NOMO-1 treated with dmso at 0.1 percent for 144 hours (cell line): ENCODE measurements at regions not wholly inside any gene's neighbourhood (a gene's known extent, or its start where the extent isn't known, plus 50 kb on each side); places are given as distances from the start of the nearest gene placed in this dataset.

ENCODE experiments used
- DNase-seq: peaks from one replicate; lab custom pipeline; 2025; ENCODE audit not compliant: unreplicated experiment; lab: John Stamatoyannopoulos, UW

DNA sequence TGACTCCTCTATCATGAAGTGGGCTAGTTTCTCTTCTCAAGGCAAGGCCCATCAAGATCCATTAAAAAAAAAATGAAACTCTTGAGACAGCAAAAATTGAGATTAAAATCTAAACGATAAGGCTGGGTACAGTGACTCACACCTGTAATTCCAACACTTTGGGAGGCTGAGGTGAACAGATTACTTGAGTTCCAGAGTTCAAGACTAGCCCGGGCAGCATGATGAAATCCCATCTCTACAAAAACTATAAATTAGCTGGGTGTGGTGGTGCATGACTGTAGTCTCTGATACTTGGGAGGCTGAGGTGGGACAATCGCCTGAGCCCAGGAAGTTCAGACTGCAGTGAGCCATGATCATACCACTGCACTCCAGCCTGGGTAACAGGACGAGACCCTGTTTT, 226.5 kb upstream of the SOX5 start:
- DNase-seq, result no peak

DNA sequence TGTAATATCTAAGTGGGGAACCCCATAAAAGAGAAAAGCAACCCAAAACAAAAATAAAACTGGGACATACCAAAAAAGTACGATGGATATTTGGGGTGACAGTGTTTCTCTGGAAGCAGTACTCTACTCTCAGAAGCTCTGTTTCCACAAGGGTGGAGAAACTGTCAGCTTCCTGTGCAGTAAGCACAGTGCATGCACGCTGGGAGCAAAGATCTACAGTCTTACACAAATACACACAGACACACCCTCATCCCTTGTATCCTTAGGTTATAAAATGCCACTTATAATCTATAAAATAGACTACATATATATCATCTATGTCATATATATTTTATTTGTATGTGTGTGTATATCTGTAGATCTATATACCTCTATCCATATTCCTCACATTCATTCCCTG, 225.8 kb upstream of the SOX5 start:
- DNase-seq, result no peak

DNA sequence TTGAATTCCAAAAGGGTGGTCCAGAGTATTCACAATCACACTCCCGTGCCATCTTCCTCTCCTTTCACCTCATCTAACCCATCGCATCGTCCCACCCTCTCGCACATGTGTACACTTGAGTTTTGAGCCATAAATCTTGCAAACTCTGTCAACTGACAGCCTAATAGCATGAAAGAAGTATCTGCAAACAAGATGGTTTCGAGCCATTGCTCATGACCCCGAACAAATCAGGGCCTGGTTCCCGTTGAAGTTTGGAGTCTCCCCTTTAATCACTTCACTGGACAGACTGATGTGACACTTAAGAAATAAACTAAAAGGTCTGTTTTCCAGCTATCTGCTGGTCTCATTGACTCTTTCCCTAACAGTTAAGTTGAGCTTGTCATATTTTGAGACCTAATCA, 223.6 kb upstream of the SOX5 start:
- DNase-seq, result no peak

DNA sequence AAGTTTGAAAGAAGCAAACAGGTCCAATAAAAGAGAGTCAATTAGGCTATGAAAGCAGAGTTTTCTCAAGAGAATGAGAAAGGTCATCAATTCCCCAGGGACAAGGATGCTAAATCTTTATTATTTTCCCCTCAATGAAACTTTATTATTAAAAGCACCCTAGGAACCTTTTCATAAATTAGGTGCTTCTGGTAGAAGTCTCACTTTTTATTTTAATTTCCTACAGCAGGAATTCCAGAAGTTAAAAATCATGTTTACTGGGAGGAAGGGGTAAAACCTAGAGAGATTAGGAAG, 223.2 kb upstream of the SOX5 start:
- DNase-seq, result no peak

DNA sequence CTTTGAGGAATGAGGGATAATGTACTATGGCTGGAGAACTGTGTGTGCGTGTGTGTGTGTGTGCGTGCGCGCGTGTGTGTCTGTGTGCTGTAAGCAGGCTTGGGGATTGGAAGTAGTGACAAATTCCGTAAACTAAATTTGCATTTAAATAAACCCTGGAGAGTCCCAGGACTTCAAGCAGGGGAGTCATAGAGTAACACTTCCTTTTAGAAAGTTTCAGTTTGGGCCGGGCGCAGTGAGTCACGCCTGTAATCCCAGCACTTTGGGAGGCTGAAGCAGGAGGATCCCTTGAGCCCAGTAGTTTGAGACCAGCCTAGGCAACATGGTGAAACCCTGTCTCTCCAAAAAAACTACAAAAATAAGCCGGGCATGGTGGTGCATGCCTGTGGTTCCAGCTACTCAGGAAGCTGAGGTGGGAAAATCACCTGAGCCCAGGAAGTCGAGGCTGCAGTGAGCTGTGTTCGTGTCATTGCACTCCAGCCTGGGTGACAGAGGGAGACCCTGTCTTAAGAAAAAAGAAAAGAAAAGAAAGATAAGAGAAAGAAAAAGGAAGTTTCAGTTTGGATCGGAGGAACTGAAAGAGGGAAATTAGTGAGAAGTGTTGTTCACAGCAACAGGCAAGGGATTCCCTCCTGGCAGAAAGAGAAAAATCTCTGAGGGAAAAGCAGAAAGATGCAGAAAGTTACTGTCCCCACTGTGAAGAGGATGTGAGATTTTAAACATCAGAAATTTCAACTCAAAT, 222.7 kb upstream of the SOX5 start:
- peak; percentile 28 for DNase-seq

DNA sequence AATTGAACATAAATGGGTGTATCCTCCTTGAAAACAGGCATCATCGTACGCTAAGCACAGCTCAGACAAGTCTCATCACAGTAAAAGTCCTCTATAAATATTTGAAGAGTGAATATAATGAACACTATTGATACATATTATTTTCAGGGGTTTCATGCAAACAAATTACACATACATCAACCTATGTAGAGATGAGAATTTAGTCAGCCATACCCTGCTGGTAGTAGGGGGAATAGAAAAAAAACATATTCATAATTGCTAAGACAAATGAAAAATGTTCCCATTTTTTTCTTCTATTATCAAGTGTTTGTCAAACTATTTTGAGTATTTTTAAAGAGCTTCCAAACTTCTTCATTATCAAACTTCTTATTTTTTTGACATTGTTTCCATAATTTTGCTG, 205.6 kb upstream of the SOX5 start:
- DNase-seq, result no peak

DNA sequence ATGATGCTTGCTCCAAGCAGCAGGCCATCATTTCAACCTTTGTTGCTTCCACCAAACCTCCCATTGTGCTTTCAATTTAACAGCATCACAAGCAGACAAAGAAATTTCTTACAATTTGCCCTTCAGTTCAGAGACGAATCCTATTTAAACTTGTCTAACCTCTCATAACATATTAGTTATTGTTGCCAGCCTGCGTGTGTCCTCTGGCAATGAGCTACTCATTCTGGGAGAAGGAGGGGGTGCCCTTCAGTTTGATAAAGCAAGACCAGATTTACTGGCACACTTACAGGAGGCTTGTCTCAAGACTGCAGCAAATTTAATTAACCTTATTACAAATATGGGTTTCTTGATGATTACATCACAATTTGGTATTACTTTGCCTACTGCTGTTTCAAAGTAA, 203.6 kb upstream of the SOX5 start:
- no peak for DNase-seq

DNA sequence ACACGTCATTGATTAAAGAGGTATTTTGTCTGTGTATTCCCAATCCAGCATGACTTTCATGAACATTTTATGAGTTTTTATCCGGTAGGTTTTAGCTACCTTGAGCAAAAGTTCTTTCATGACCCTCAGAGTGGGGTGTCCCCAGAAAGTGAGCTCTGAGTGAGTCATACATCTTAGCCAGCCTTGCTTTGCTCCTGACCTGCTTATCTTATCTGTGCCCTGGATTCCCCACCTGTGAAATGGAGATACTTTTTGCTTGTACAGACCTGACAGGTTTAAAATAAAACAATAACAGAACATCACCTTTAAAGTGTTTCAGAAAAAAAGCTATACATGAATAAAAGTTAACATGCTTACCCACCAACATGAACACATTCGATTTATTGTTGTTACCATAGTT, 202.8 kb upstream of the SOX5 start:
- no peak for DNase-seq

DNA sequence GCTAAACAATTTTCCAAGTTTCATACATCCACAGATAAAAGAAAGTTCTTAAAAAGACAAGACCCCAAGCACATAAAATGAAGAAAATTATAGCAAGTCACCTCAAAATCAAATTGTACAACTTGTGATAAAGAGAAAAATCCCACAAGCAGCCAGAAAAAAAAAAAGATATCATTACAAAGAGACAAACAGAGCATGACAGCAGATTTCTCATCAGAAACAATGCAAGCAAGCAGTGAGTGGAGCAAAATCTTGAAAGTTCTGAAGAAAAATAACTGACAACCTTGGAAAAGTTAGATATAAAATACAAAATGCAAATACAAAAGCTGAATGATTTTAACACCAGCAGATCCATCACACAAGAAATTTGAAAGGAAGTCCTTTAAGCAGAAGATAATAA, 194.5 kb upstream of the SOX5 start:
- no peak for DNase-seq

DNA sequence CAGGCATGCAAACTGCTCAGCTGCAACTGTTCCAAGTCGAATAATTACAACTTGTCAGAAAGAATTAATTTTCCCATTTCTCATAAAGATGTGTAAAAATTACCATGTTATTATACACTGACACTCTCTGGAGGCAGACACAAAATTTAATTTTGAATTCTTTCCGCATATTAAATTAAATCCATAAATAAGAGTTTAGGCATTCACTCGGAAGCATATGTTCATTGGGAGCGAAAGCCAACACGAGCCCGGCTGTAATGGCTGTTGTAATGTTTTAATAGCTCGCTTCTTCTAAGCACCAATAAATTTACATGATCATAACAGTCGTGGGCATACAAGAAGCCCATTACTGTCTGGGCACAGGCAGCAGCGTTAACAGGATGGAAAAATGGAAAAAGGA, 189.6 kb upstream of the SOX5 start:
- DNase-seq, result no peak

DNA sequence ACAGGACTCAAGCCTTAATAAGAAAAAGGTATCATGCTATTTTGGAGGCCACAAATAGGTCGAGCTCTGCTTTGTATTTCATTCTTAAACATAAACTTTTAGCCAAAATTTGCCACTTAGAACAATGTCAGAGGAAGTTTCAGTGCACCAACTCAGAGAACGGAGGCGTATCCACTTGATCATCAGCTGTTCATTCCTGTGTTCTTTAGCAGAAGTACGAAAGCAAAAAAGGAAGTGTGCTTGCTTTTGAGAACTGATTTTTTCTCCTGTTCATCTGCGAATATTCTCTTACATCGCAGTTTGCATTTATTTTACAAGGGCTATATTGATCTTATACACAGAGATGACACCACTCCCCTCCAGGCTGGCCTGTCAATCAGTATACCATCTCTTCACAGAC, 188.6 kb upstream of the SOX5 start:
- peak; percentile 11 for DNase-seq

DNA sequence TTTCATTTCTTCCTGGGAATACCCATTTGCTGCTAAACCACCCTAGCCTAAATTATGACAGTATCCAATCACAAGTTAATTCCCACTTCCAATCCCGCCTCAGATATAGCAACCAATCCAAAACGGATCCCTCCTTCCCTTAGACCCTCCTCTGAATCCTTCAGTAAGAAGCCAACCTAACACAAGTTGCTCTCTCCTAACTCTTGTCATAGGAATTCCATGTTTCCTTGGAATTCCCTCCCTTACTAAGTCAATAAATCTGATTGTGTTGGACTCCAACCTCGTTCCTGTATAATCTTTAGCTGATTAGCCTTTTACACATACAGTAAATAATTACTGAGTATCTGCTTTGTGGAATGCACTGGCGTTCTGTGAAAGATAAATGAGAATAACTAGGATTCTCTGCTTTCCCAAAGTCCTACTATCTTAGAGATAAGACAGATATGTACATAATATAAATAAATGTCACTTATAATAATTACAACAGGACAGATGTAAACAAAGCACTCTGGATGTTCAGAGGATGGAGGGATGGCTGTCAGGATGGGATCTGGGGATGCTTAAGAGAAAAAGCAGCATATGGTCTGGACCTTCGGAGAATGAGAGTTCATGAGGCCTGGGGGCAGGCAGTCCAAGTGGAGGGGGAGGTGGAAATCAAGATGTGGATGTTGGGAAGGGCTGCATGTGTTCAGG, 185.8 kb upstream of the SOX5 start:
- no peak for DNase-seq

DNA sequence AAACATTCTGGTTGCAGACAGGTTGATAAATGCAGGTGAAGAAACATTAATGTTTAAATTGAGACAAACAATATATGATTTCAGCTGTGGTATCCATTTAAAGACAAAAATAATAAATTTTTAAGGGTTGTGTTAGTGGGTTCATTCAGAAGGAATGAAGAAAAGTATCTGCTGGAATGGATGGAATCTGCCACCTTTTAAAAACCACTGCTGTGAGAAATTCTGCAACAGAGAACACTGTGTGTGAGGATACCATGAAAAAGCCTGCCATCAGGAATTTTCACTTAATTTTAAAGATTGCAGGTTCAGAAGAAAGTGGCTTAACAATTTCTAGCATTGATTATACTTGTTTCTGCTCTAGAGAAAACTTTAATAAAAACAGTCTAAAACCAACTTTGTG, 184.6 kb upstream of the SOX5 start:
- no peak for DNase-seq

DNA sequence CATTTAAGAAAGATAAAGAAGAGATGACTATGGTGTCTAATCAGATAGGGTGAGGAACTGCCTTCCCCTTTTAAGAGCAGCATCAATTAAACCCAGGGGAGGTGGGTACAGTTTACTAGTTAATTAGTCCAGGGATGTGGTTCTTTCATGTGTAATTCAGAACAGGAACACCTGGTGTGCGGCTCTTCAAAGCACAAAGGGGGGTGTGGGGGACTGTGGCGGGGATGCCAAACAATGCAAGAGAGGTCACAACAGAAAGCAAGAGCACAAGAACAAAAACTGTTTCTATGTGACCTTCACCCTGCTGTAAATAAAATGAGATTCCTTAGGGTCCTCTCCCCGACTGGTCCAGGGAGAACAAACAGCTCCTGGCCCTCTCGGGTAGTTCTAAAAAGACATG, 183.9 kb upstream of the SOX5 start:
- no peak for DNase-seq

DNA sequence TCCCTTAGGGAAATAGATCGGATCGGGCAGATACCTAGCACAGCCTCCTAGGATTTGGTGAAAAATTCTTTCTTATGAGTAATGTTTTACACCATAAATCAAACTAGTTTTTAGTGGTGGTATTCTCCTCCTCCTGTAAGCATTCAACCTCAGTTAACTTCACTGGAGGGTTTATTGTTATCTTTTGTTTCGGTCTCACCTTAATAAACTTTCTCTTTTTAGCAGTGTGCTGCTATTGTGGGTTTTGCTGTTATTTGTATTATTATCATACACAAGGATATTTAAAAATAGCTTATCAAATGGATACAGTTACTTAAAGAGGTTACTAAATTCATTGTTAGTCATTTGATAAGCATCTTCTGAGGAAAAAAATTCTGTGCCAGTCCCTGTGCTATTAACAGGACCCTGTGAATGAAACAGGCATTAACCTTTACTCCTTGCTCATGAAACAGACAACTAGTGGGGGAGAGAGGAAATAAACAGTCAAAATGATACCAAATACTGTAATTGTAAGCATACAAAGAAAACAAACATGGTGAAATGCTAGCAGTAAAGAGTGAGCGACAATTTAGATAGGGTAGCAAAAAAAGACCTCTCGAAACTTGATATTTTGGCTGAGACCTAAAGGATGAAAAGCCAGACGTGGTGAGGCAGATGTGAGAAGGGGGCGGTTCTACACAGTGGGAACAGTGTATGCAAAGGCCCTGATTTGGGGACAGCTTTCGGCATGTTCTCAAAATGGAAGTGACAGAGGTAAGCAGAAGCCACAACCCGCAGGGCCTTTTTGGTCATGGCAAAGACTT, 178.7 kb upstream of the SOX5 start:
- no peak for DNase-seq

DNA sequence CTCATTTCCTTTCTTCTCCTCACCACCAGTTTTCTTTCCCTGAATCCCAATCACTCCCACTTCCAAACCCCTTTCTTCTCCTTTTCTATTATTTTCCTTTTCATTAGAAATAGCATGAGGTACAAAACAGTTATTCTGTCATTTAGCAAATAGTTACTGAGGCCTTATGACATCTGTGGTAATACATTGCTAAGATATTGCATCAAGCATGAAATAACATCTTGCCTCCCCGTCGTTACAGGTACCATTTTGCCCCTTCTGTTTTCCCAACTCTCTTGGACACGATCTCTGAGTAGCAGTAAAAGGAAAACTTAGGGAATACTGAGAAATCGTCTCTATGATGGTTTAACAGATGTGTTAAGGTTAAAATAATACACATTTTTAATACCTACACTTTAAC, 175.8 kb upstream of the SOX5 start:
- no peak for DNase-seq

DNA sequence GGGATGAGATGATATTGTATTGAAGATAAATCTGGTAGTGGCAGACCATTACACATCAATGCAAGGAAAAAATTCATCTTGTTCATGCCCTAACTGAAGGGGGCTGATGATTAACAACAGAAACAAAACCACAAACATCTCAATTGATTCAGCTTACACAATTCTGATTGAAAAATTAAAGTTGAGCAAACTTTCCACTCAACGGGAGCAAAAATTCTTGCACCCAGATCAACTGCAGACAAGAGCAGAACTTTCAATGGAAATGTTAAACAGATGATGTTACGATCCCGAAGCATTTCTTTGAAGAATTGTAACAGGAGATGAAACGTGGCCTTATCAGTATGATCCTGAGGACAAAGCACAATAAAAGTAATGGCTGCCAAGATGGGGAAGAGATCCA, 172.4 kb upstream of the SOX5 start:
- no peak for DNase-seq

DNA sequence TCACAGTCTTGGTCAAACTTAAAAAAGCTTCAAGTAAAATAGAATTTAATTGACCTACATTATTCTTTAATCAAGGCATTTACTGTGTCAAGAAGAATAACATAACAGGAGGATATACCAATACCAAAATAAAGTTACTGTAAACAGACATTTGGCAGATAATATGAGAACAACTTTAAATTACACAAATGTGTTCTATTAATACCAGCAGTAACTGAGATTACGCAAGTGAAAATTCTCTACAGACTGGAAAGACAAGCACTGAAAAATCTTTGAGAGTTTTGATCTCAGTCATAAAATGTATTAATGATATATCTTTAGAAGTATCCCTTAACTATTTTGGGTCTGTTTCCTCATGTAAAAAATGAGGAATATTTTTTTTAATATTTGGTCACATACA, 169.2 kb upstream of the SOX5 start:
- no peak for DNase-seq

DNA sequence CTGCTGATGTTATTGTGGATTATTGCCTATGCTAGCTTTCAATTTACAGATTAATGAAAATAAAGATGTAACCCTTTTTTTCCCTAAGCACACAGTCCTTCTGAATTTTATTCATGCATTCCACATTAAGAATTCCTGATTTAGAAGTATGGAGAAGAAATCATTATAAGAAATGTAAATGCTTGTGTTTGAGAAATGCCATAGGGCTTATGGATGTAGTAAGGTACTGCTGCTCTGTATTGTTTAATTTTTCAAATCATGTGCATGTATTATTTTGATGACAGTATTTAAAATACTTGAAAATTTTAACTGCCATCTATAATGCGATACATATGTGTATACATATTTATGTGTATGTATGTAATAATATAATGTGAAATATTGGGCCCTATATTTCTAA, 167.1 kb upstream of the SOX5 start:
- no peak for DNase-seq

DNA sequence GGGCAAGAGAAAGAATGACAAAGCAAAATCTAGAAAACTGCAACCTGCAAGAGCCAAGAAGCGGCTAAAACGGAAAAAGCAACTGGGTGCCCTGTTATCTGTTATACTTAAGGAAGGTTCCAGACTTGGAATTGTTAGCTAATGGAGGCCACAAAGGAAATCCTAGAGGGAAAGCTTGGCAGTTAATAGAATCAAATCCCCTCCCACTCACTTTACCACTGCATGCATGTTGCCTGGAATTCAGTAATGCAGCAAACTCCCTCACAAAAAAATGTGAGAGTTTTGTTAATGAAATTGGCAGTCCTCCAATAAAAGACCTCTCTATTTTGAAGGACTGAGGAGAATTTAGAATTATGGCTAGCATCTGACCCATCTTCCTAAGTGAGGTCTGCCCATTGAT, 164.2 kb upstream of the SOX5 start:
- no peak for DNase-seq

DNA sequence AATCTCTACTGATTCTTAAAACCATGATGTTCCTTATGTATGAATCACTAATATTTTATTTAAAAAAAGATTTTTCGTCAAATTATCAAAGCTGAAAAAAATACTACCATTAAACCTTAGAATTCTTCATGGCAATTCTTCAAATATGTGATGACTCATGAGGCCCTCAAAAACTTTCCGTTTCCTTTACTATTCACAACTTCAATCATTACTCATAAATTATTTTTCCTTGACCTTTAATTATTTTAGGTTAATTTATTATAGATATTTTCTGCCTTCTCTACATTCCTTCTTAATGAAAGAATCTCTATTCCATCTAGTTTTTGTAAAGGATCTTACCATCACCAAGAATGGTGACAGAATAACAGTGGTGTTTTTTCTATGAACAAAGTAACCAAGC, 162.1 kb upstream of the SOX5 start:
- DNase-seq, result no peak

DNA sequence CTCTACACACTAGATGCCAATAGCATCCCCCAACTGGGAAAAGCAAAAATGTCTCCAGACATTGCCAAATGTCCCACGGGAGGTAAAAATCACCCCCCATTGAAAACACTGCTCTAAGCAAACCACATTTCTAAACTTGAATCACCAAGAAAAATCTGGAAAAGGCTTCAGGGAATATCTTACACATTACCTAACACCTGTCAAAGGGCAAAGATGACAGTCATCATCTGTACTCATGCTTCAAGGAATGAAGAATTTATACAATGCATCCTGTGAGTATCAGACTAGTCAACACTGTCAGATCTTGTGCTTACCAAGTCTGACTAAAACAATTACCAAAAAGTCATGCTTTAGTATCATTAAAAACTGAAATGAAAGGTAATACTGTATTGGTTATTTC, 161.6 kb upstream of the SOX5 start:
- DNase-seq, result no peak
